ENCODE measurements at regions not wholly inside any gene's neighbourhood (a gene's known extent, or its start where the extent isn't known, plus 50 kb on each side); places are given as distances from the start of the nearest gene placed in this dataset.

DNA sequence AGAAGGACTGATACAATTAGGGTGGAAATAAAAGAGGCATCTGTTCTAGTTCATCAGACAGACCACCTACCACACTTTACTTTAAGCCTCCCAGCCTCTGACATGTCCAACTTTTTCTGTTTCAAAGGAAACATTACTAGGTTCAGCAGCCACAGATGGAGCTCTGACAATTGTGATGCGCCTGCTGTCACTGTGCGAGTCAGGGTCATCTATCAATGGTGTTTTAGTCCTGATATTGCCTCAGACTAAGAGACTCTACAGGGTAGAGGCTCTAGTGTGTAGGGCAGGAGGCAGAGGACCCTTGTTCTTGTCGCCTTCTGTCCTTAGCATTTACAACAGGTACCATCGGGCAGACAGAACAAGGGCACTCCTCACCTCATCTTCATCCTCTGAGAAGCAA lies 685.0 kb upstream of the SGCG start:
- no peak overlapping the region for H3K27ac ChIP-seq
- in situ Hi-C loops (cut with MboI; ENCODE audit: low pct_unique_long_range_greater_than_20kb in 2 of 9, low sequenced_read_pairs in 9 of 9, unreplicated experiment in 9 of 9) = no loop called here
- ATAC-seq (replicated peaks in 6 of 8) = peak in 5 of 8 experiments; percentile 67 to 99 (median 86)
- no peak overlapping the region for H3K4me3 ChIP-seq
- peaks cover 36 to 40% of the 10 kb centered on the region in 2 donors for H3K4me1 ChIP-seq (replicated peaks in 1 of 2)
- 0 to 33% (median 17%) methylated on average over 1 to 4 of the region's 4 CpGs; no CpG with 5 or more reads in 5 of the 10 experiments for WGBS, 10 experiments

DNA sequence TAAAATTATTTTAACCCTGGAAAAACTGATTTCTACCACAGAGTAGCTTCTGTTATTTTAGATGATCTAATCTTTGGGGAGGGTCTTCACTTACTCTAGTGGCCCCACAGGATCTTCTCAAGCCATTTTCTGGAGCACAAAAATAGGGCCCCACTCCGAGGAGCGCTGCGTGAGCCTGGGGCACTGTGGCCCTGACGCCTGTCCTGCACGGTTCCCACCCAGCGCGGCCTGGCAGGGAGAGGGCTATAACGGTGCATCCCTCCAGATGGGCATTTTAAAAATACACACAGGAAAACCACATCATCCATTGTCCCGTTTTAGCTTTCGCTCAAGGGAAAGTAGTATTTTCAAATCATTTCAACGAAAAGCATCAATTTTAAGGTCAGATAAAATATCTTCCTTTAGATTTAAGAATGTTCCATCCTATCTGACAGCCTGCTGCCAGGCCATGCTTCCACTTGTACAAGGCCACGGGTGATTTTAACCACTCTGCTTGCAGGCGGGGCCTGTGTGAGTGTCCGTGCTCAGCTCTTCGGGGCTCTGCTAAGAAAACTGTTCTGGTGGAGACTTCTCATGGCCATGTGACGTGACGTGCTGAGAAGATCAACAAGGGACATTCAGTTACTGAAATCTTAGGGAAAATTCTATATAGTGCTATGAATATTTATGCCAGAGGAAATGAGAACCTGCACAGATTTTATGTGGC lies 683.8 kb upstream of the SGCG start:
- 20 to 100% (median 69%) methylated on average over 1 to 16 of the region's 17 CpGs for WGBS, 10 experiments
- H3K4me3 ChIP-seq = no peak overlapping the region
- in situ Hi-C loops (cut with MboI; ENCODE audit: low pct_unique_long_range_greater_than_20kb in 2 of 9, low sequenced_read_pairs in 9 of 9, unreplicated experiment in 9 of 9) = no loop called here
- peaks cover 36 to 40% of the 10 kb centered on the region in 2 donors for H3K4me1 ChIP-seq (replicated peaks in 1 of 2)
- no peak for ATAC-seq (replicated peaks in 6 of 8)
- no peak overlapping the region for H3K27ac ChIP-seq

DNA sequence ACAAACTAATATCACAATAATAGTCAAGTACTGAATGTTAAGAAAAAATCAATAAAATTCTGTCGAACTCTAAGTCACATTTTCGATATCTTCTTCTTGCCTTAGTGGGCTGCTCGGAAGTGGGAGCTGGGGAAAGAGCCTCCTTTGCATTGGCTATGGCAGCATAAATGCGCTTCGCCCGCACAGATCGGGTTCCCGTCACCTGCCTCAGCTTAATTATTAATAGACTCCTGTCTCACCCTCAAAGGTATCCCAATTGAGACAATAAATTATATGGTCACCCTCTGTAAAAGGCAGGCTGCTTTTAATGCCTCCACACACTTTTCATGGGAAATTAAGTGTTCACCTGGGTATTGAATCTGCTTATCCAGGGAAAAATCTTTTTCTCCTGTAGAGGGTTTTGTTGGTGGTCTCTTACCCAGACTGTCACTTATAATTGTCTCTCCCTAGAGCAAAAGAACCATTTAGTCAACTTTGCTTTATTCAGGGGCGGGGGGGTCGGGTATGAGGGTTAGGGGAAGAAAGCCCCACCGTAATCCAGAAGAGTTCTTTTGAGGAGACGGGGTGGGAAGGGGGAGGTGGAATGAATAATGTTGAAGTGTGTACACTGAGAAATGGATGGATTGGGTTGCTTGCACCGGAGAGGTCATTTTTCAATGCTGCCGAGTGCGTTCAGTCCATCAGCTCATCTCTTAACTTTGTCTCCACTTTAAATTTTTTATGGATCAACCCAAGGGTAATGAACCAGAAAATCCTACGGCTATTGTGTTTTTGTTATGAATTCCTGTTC lies 682.6 kb upstream of the SGCG start:
- Histone ChIP-seq H3K4me1 (replicated peaks in 1 of 2) (peaks cover 36 to 40% of the 10 kb centered on the region in 2 donors), H3K4me3 (no peak overlapping the region), H3K27ac (no peak overlapping the region)
- 9 to 68% (median 52%) methylated on average over 1 to 10 of the region's 16 CpGs for WGBS, 10 experiments
- ATAC-seq (replicated peaks in 6 of 8) = no peak
- in situ Hi-C loops (cut with MboI; ENCODE audit: low pct_unique_long_range_greater_than_20kb in 2 of 9, low sequenced_read_pairs in 9 of 9, unreplicated experiment in 9 of 9) = no loop called here

DNA sequence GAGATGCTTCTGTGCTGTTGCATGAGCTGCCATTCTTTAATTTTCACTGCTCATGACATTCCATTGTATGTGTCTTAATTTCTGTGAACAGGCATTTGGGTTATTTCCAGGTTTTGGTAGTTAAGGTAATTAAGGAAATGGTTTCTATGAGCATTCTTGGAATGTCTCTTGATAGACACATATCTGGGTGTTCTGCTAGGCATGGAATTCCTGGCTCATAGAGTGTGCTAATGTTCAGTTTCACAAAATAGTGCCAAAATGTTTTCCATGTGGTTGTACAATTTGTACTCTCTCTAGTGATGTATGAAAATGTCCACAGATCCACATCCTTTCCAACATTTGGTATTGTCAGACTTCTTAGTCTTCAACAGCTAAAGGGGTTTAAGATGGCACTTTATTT lies 680.9 kb upstream of the SGCG start:
- no peak for ATAC-seq (replicated peaks in 6 of 8)
- Histone ChIP-seq H3K27ac (no peak overlapping the region), H3K4me3 (no peak overlapping the region), H3K4me1 (replicated peaks in 1 of 2) (peaks cover 36% of the 10 kb centered on the region in 2 donors)
- in situ Hi-C loops (cut with MboI; ENCODE audit: low pct_unique_long_range_greater_than_20kb in 2 of 9, low sequenced_read_pairs in 9 of 9, unreplicated experiment in 9 of 9) = no loop called here

DNA sequence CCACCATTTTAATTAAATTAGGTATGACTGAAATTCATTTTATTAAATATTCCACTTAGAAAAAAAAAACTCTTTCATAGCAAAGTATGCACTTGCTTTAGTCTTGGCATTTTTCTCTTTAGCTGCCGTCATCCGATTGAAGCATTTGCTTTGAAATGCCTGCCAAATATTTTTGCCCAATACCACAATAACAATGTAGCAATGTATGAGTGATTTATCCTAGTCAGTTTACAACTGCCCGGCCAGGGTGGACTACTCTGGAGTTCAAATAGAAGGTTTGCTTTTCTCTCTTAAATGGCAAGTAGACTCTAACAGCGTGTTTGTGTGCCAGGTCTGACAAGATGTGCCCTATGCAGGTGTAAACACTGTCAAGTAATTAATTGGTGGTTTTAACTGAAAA lies 675.3 kb upstream of the SGCG start:
- H3K4me1 ChIP-seq (replicated peaks in 1 of 2) = peaks cover 3 to 10% of the 10 kb centered on the region in 2 donors
- in situ Hi-C loops (cut with MboI; ENCODE audit: low pct_unique_long_range_greater_than_20kb in 2 of 9, low sequenced_read_pairs in 9 of 9, unreplicated experiment in 9 of 9) = no loop called here
- ATAC-seq (replicated peaks in 6 of 8) = peak in 1 of 8 experiments; percentile 43
- H3K4me3 ChIP-seq = no peak overlapping the region
- H3K27ac ChIP-seq = no peak overlapping the region
- 0 to 80% (median 28%) methylated on average over 2 to 4 of the region's 4 CpGs; no CpG with 5 or more reads in 1 of the 10 experiments for WGBS, 10 experiments

DNA sequence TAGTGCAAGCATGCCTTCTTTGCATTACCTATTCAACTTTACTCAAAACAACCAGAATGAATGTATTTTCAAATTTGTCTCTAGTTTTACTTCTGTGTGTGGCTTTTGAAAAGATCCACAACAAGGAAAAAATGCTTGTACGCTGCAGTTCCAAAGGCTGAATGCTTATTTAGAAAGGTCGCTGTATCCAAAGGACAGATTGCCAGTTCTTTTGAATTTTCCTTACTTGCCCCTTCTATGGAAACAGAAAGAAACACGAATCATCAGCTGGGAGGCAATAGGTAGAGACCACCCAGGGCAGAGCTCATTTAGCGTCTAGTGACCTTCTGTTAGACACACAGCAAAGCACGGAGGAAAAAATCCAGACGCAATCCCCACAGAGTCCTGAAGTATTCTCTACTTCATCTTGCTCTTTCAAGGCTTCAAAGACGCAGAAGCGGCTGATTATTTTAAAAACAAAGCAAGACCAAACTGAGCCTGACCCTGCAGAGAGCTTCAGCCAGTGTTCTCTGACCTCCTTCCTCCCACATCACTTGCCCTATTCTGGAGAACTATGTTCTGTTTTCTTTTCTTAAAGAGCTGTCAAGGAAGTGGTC lies 674.6 kb upstream of the SGCG start:
- H3K4me3 ChIP-seq = no peak overlapping the region
- ATAC-seq (replicated peaks in 6 of 8) = peak in 5 of 8 experiments; percentile 42 to 69 (median 64)
- no peak overlapping the region for H3K27ac ChIP-seq
- peaks cover 3 to 10% of the 10 kb centered on the region in 2 donors for H3K4me1 ChIP-seq (replicated peaks in 1 of 2)
- whole genome bisulfite sequencing, 10 experiments = 0 to 72% (median 6%) methylated on average over 1 to 8 of the region's 8 CpGs
- in situ Hi-C loops (cut with MboI; ENCODE audit: low pct_unique_long_range_greater_than_20kb in 2 of 9, low sequenced_read_pairs in 9 of 9, unreplicated experiment in 9 of 9) = no loop called here

DNA sequence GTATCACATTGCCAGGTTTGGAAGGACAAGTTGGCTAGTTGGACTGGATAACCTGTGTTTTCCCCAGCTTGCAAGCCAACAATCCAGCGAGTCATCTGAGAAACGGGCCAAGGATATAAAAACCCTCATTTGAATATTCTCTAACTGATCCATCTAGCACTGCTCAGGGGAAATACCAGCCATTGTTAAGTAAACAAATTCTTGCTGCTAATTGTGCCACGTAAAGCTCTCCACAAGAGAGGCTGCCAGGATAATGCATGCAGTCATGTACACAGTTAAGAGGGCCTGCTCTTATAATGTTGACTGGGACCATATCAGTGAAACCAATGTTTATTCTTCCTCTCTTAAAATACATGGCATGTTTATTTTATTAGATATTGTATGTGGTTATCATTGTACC lies 663.2 kb upstream of the SGCG start:
- Histone ChIP-seq H3K4me3 (no peak overlapping the region), H3K27ac (no peak overlapping the region), H3K4me1 (replicated peaks in 1 of 2) (no peaks in the 10 kb centered on the region)
- in situ Hi-C loops (cut with MboI; ENCODE audit: low pct_unique_long_range_greater_than_20kb in 2 of 9, low sequenced_read_pairs in 9 of 9, unreplicated experiment in 9 of 9) = no loop called here
- ATAC-seq (replicated peaks in 6 of 8) = peak in 5 of 8 experiments; percentile 40 to 96 (median 49)
- 0 to 76% (median 0%) methylated on average over 2 to 3 of the region's 3 CpGs; no CpG with 5 or more reads in 3 of the 10 experiments for WGBS, 10 experiments

DNA sequence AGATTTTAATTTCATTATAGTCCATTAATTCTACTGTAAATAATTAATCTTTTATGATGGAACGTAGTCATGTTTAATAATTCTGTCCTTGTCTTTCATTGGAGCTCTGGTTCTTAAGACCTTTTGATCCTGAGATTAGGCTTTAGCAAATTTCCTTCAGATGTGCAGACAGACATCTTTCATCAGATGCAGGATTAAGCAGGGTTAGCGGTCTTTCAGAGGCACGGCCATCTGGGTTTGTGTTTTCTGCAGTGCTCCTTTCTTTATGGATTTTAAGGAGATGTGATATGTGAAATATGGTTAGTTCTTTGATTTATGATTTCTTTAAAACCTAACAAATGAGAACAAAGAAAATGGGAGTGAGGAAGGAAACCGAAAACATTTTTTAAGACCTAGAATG lies 643.9 kb upstream of the SGCG start:
- Histone ChIP-seq H3K27ac (no peak overlapping the region), H3K4me3 (no peak overlapping the region), H3K4me1 (replicated peaks in 1 of 2) (no peaks in the 10 kb centered on the region)
- in situ Hi-C loops (cut with MboI; ENCODE audit: low pct_unique_long_range_greater_than_20kb in 2 of 9, low sequenced_read_pairs in 9 of 9, unreplicated experiment in 9 of 9) = no loop called here
- WGBS, 10 experiments = 0 to 98% (median 88%) methylated on average over 1 to 4 of the region's 4 CpGs
- ATAC-seq (replicated peaks in 6 of 8) = no peak

DNA sequence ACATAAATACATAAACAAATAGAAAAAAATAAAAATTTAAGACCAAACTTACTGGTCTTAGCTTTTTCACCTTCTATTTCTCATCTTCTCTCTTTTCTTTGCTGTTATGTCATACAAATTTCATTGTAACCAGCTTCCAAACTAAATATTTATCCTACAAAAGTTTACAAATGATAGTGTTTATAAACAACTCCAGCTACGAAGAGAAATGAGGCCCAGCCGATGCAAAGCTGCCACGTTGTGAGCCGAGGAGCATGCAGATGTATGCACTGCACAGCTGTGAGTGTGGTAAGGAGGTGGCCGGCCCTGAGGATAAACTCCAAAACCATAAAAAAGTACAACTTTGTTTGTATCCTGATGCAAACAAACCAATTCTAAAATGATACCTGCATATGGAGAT lies 642.4 kb upstream of the SGCG start:
- in situ Hi-C loops (cut with MboI; ENCODE audit: low pct_unique_long_range_greater_than_20kb in 2 of 9, low sequenced_read_pairs in 9 of 9, unreplicated experiment in 9 of 9) = no loop called here
- 9 to 100% (median 92%) methylated on average over 1 to 5 of the region's 5 CpGs; no CpG with 5 or more reads in 1 of the 10 experiments for WGBS, 10 experiments
- no peak overlapping the region for H3K4me3 ChIP-seq
- no peak overlapping the region for H3K27ac ChIP-seq
- H3K4me1 ChIP-seq (replicated peaks in 1 of 2) = no peaks in the 10 kb centered on the region
- ATAC-seq (replicated peaks in 6 of 8) = no peak

DNA sequence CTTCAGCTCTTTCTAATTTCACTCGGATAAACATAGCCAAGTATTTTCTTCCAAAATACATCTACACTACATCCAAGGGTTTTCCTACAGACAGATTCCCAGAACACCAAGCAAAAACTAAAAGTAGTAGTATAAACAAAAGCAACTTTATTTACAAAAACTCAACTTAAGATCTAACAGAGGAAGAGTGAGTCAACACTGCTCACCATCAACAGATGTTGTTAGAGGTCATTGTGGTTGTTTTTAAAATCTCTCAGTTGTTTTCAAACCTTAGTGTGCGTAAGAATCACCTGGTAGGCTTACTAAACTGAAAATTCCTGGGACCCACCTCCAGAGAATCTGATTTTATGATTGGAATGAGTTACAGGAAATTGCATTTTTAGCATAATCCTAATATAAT lies 631.7 kb upstream of the SGCG start:
- in situ Hi-C loops (cut with MboI; ENCODE audit: low pct_unique_long_range_greater_than_20kb in 2 of 9, low sequenced_read_pairs in 9 of 9, unreplicated experiment in 9 of 9) = no loop called here
- Histone ChIP-seq H3K4me3 (no peak overlapping the region), H3K27ac (no peak overlapping the region), H3K4me1 (replicated peaks in 1 of 2) (no peaks in the 10 kb centered on the region)
- no peak for ATAC-seq (replicated peaks in 6 of 8)
- 14 to 100% (median 82%) methylated on average over 1 to 2 of the region's 2 CpGs for WGBS, 10 experiments

DNA sequence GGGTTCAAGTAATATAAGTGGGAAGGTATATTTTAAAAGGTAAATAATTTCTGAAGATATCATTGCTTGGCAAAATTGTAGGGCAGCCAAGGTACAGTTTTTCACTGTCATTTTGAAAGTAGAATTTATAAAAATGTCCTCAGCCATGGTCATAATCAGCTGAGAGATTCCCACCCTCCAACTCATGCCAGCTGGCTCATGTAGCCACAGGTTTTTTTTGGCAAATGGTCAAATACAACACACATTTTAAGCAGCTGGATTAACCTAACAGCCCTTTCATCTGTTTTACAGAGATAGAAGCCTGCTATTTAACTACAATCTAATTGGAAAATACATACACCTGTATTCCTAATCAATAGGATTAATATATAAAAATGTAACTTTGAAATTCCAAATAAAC lies 619.2 kb upstream of the SGCG start:
- no peak for ATAC-seq (replicated peaks in 6 of 8)
- Histone ChIP-seq H3K4me3 (no peak overlapping the region), H3K27ac (no peak overlapping the region), H3K4me1 (replicated peaks in 1 of 2) (no peaks in the 10 kb centered on the region)
- in situ Hi-C loops (cut with MboI; ENCODE audit: low pct_unique_long_range_greater_than_20kb in 2 of 9, low sequenced_read_pairs in 9 of 9, unreplicated experiment in 9 of 9) = no loop called here

DNA sequence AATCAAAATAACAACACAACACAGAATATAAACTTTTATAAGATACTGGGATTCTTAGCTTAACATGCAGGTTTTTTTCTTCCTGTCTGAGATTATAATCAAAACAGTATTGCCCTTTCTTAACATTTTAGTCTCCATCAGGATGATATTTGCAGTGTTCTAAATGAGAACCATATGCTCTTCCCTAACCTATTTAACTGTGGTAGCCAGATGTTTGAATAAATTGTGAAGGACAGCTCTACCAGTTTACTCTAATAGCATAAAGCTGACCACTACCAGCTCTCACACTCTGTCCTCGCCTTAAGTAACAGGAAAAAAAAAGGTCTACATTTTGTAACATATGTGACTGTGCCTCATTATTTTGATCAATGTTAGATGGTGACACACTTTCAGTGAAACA lies 618.7 kb upstream of the SGCG start:
- ATAC-seq (replicated peaks in 6 of 8) = no peak
- in situ Hi-C loops (cut with MboI; ENCODE audit: low pct_unique_long_range_greater_than_20kb in 2 of 9, low sequenced_read_pairs in 9 of 9, unreplicated experiment in 9 of 9) = no loop called here

DNA sequence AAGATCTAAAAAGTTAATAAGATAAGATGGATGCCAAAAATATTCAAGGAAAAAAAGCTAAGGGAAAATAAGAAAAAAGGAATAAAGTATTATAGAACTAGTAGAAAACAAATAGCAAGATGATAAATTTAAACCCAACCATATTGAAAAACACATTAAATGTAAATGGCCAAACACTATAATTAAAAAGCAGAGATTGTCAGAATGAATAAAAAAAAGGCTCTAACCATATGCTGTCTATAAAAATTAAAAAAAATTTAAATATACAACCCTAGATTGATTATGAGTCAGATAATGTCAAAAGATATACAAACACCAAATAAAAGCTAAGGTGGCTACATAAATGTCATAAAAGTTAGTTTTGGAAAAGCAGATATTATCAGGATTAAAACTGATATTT lies 617.5 kb upstream of the SGCG start:
- in situ Hi-C loops (cut with MboI; ENCODE audit: low pct_unique_long_range_greater_than_20kb in 2 of 9, low sequenced_read_pairs in 9 of 9, unreplicated experiment in 9 of 9) = no loop called here

More for the DNA sequence above, 618.7 kb upstream of the SGCG start:
- H3K4me3 ChIP-seq = no peak overlapping the region
- H3K4me1 ChIP-seq (replicated peaks in 1 of 2) = no peaks in the 10 kb centered on the region
- H3K27ac ChIP-seq = no peak overlapping the region
- 9 to 100% (median 89%) methylated on average over 1 of the region's 1 CpG; no CpG with 5 or more reads in 4 of the 10 experiments for WGBS, 10 experiments

More for the DNA sequence above, 617.5 kb upstream of the SGCG start:
- Histone ChIP-seq H3K27ac (no peak overlapping the region), H3K4me1 (replicated peaks in 1 of 2) (no peaks in the 10 kb centered on the region), H3K4me3 (no peak overlapping the region)
- ATAC-seq (replicated peaks in 6 of 8) = no peak

All from motor neuron (in vitro differentiated cells).